GM23338 (cell line): ENCODE measurements at regions not wholly inside any gene's neighbourhood (a gene's known extent, or its start where the extent isn't known, plus 50 kb on each side); places are given as distances from the start of the nearest gene placed in this dataset.

Experiments used
- ATAC-seq: fragments of 200-7000 bp; cut with Tn5 transposase; 3 replicates; pipeline ENCODE4 v1.9.1; 2020
- DNase-seq: peaks from one replicate; pipeline ENCODE4 v3.0.0-alpha.2; 2015; ENCODE audit warnings: low spot score
- H2AFZ ChIP-seq: fragments of 200-600 bp; sonication (generic); 2 replicates; pipeline ENCODE4 v1.8.0; 2016; ENCODE audit warnings: antibody characterized with exemption, mild to moderate bottlenecking, moderate library complexity
- H3F3A ChIP-seq: fragments of 200-600 bp; sonication (generic); replicated peaks from 2 replicates; pipeline ENCODE4 v1.8.0; 2017; ENCODE audit warnings: antibody characterized with exemption, mixed run types, low read depth
- H3K27ac ChIP-seq: fragments of 200-600 bp; sonication (generic); 2 replicates; pipeline ENCODE4 v1.6.1; 2016; ENCODE audit warnings: low read depth
- H3K27me3 ChIP-seq: fragments of 200-600 bp; sonication (generic); 2 replicates; pipeline ENCODE4 v1.8.0; 2016; ENCODE audit warnings: mild to moderate bottlenecking, mixed run types, moderate library complexity; ENCODE audit not compliant: insufficient read depth
- H3K36me3 ChIP-seq: fragments of 200-600 bp; sonication (generic); 2 replicates; pipeline ENCODE4 v1.8.0; 2016; ENCODE audit warnings: mild to moderate bottlenecking; ENCODE audit not compliant: insufficient read depth
- H3K4me1 ChIP-seq: fragments of 200-600 bp; sonication (generic); 2 replicates; pipeline ENCODE4 v1.8.0; 2016; ENCODE audit warnings: mild to moderate bottlenecking, moderate library complexity; ENCODE audit not compliant: insufficient read depth
- H3K4me2 ChIP-seq: fragments of 200-600 bp; sonication (generic); 2 replicates; pipeline ENCODE4 v1.7.1; 2017; ENCODE audit warnings: mixed run types
- H3K4me3 ChIP-seq: fragments of 200-600 bp; sonication (generic); 2 replicates; pipeline ENCODE4 v1.6.1; 2016; ENCODE audit warnings: mixed run types
- H3K79me2 ChIP-seq: fragments of 200-600 bp; sonication (generic); replicated peaks from 2 replicates; pipeline ENCODE4 v1.8.0; 2017; ENCODE audit warnings: mild to moderate bottlenecking; ENCODE audit not compliant: insufficient read depth
- H3K9me2 ChIP-seq: fragments of 200-600 bp; sonication (generic); 2 replicates; pipeline ENCODE4 v1.8.0; 2017; ENCODE audit not compliant: insufficient read depth
- H4K20me1 ChIP-seq: fragments of 200-600 bp; sonication (generic); replicated peaks from 2 replicates; pipeline ENCODE4 v1.8.0; 2017; ENCODE audit warnings: mild to moderate bottlenecking; ENCODE audit not compliant: insufficient read depth
- H3K27ac Mint-ChIP-seq: 2 replicates; pipeline ENCODE4 v1.8.0; 2020; ENCODE audit warnings: inconsistent platforms, mild to moderate bottlenecking, moderate library complexity, mixed read lengths
- H3K27me3 Mint-ChIP-seq: 3 replicates; pipeline ENCODE4 v1.8.0; 2022; ENCODE audit warnings: low read depth, mild to moderate bottlenecking, moderate library complexity, mixed read lengths, inconsistent platforms; ENCODE audit not compliant: insufficient read depth, poor library complexity
- H3K36me3 Mint-ChIP-seq: 3 replicates; pipeline ENCODE4 v1.8.0; 2021; ENCODE audit warnings: low read depth, mild to moderate bottlenecking, inconsistent platforms, moderate library complexity, mixed read lengths
- H3K4me1 Mint-ChIP-seq: 3 replicates; pipeline ENCODE4 v1.8.0; 2020; ENCODE audit warnings: mild to moderate bottlenecking, inconsistent platforms, mixed read lengths
- H3K4me3 Mint-ChIP-seq: 3 replicates; pipeline ENCODE4 v1.8.0; 2021; ENCODE audit warnings: moderate library complexity, mild to moderate bottlenecking, inconsistent platforms, mixed read lengths
- H3K9me3 Mint-ChIP-seq: 3 replicates; pipeline ENCODE4 v1.8.0; 2020; ENCODE audit warnings: moderate library complexity, mild to moderate bottlenecking, inconsistent platforms, mixed read lengths
- CREB1 ChIP-seq: fragments of 250-450 bp; sonication (Bioruptor Pico); IDR thresholded peaks from 2 replicates; pipeline ENCODE4 v1.5.0; 2020; ENCODE audit warnings: low read depth, mild to moderate bottlenecking, moderate library complexity
- ETS1 ChIP-seq: IDR thresholded peaks from 2 replicates; pipeline ENCODE4 v1.6.1; 2016; ENCODE audit warnings: antibody characterized with exemption
- JUNB ChIP-seq: IDR thresholded peaks from one replicate; pipeline ENCODE4 v1.6.1; 2016; ENCODE audit warnings: antibody characterized with exemption; ENCODE audit not compliant: unreplicated experiment
- NANOG ChIP-seq: IDR thresholded peaks from 2 replicates; pipeline ENCODE4 v1.6.1; 2016; ENCODE audit warnings: antibody characterized with exemption, borderline replicate concordance
- POLR2AphosphoS5 ChIP-seq: IDR thresholded peaks from 2 replicates; pipeline ENCODE4 v1.6.1; 2016; ENCODE audit warnings: antibody characterized with exemption, low read depth
- ZNF114 ChIP-seq: fragments of 250-450 bp; sonication (Bioruptor Pico); IDR thresholded peaks from 2 replicates; pipeline ENCODE4 v1.5.0; 2020; ENCODE audit warnings: mild to moderate bottlenecking, moderate library complexity
- ZNF331 ChIP-seq: fragments of 250-450 bp; sonication (Bioruptor Pico); IDR thresholded peaks from 2 replicates; pipeline ENCODE4 v1.5.0; 2020; ENCODE audit warnings: low read depth, mild to moderate bottlenecking, moderate library complexity
- ZNF462 ChIP-seq: fragments of 250-450 bp; sonication (Bioruptor Pico); IDR thresholded peaks from 2 replicates; pipeline ENCODE4 v1.5.0; 2020; ENCODE audit warnings: mild to moderate bottlenecking, moderate library complexity

GRCh38 chr5:126692971-126693370 is 84.0 kb upstream of the LMNB1 start (continued):
- TF ChIP-seq ETS1 (no peak), POLR2AphosphoS5 (no peak), CREB1 (no peak), NANOG (no peak), JUNB (no peak), ZNF331 (no peak), ZNF114 (no peak)

DNA sequence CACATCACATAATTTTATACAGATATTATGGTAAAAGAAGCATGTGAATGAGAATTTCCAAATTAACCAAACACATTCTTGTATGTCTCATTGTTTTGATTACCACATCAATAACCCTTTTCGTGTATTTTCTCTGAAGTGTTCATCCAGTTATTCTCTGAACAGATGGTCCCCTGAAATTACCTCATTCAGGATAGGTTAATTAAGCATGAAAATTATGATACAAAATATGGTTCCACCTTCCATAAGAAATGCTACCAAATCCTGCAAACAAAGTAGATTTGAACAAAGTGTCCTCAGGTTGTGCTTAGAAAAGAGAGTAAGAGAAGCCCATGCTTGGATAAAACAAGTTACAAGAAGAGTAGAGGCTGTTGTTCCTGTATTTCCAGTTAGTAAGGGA is 83.1 kb upstream of the LMNB1 start:
- DNase-seq (no peak), ATAC-seq (no peak)
- no peaks in the 10 kb centered on the region for H3K4me1 ChIP-seq
- H4K20me1 ChIP-seq, result no peaks in the 10 kb centered on the region
- H3K27me3 ChIP-seq, result no peaks in the 10 kb centered on the region
- no peaks in the 10 kb centered on the region for H3K36me3 ChIP-seq
- no peaks in the 10 kb centered on the region; the same call in 2 of the 3 replicates for H3K4me1 Mint-ChIP-seq
- no peak overlapping the region for H3K4me2 ChIP-seq
- no peaks in the 10 kb centered on the region for H3K27me3 Mint-ChIP-seq
- no peak overlapping the region for H3K27ac ChIP-seq
- H3K4me3 ChIP-seq, result no peak overlapping the region
- no peaks in the 10 kb centered on the region for H3K9me2 ChIP-seq
- TF ChIP-seq ZNF331 (no peak), JUNB (no peak), POLR2AphosphoS5 (no peak), ZNF462 (CRISPR knock-in tag) (no peak), NANOG (no peak)
- no peak overlapping the region for H3K4me3 Mint-ChIP-seq
- no peaks in the 10 kb centered on the region for H3F3A ChIP-seq
- H3K79me2 ChIP-seq, result no peaks in the 10 kb centered on the region
- H3K36me3 Mint-ChIP-seq, result no peaks in the 10 kb centered on the region
- no peak overlapping the region for H3K27ac Mint-ChIP-seq
- H2AFZ ChIP-seq, result 0 out of 2 replicates have a peak overlapping the region, but pooled peaks have one; percentile 3
- H3K9me3 Mint-ChIP-seq, result no peaks in the 10 kb centered on the region
